ENCODE measurements at regions not wholly inside any gene's neighbourhood (a gene's known extent, or its start where the extent isn't known, plus 50 kb on each side); places are given as distances from the start of the nearest gene placed in this dataset.

DNA sequence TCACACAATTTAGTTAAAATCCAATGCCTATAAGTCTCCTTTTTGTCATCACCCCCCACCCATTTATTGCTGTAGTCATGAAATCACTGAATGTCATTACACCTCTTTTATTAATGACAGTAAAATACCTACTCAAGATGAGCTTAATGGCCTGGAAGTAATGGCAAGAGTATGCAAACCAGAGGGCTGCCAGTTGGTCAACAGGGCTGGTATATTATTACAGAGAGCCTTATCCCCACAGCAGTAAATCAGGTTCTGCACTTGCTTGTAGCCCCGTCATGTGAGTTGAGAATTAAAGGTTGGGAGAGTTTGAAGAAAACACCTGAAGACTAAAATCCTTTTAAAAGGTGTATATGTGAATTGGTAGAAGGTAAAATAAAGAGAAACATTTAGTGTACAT is 372.4 kb downstream of the MAT2B start:
- TF ChIP-seq, protein P1, sequence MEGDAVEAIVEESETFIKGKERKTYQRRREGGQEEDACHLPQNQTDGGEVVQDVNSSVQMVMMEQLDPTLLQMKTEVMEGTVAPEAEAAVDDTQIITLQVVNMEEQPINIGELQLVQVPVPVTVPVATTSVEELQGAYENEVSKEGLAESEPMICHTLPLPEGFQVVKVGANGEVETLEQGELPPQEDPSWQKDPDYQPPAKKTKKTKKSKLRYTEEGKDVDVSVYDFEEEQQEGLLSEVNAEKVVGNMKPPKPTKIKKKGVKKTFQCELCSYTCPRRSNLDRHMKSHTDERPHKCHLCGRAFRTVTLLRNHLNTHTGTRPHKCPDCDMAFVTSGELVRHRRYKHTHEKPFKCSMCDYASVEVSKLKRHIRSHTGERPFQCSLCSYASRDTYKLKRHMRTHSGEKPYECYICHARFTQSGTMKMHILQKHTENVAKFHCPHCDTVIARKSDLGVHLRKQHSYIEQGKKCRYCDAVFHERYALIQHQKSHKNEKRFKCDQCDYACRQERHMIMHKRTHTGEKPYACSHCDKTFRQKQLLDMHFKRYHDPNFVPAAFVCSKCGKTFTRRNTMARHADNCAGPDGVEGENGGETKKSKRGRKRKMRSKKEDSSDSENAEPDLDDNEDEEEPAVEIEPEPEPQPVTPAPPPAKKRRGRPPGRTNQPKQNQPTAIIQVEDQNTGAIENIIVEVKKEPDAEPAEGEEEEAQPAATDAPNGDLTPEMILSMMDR (IDR thresholded peaks at IDR 0.05), result no peak
- TF ChIP-seq ETV6 (CRISPR knock-in tag; IDR thresholded peaks at IDR 0.05), result no peak
- TF ChIP-seq E2F4 (CRISPR knock-in tag; IDR thresholded peaks at IDR 0.05; ENCODE audit: borderline replicate concordance, low read depth), result no peak
- TF ChIP-seq CREM (CRISPR knock-in tag; IDR thresholded peaks at IDR 0.05), result no peak
- TF ChIP-seq USF2 (CRISPR knock-in tag; IDR thresholded peaks at IDR 0.05), result no peak
- TF ChIP-seq, protein P2, sequence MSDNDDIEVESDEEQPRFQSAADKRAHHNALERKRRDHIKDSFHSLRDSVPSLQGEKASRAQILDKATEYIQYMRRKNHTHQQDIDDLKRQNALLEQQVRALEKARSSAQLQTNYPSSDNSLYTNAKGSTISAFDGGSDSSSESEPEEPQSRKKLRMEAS (CRISPR knock-in tag; IDR thresholded peaks at IDR 0.05), result no peak
- TF ChIP-seq JUN (CRISPR knock-in tag; IDR thresholded peaks at IDR 0.05), result no peak
- TF ChIP-seq, protein P3, sequence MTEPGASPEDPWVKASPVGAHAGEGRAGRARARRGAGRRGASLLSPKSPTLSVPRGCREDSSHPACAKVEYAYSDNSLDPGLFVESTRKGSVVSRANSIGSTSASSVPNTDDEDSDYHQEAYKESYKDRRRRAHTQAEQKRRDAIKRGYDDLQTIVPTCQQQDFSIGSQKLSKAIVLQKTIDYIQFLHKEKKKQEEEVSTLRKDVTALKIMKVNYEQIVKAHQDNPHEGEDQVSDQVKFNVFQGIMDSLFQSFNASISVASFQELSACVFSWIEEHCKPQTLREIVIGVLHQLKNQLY (CRISPR knock-in tag; IDR thresholded peaks at IDR 0.05), result no peak
- no peak for TF ChIP-seq ZNF121 (CRISPR knock-in tag; IDR thresholded peaks at IDR 0.05)
- TF ChIP-seq RELA (CRISPR knock-in tag; IDR thresholded peaks at IDR 0.05; ENCODE audit: borderline replicate concordance), result no peak
- TF ChIP-seq MYBL2 (CRISPR knock-in tag; IDR thresholded peaks at IDR 0.05), result no peak
